HCT116 (cell line): ENCODE measurements at regions not wholly inside any gene's neighbourhood (a gene's known extent, or its start where the extent isn't known, plus 50 kb on each side); places are given as distances from the start of the nearest gene placed in this dataset.

ENCODE experiments used
- ATAC-seq: fragments of 200-7000 bp; cut with Tn5 transposase; 2 replicates; pipeline ENCODE4 v1.9.1; 2020; ENCODE audit warnings: mild to moderate bottlenecking, moderate library complexity
- BruUV-seq: library from RNA; stranded (reverse); fragments of 400-500 nt; replicated peaks from 2 replicates; lab custom pipeline; 2021; lab: Mats Ljungman, UMichigan
- CTCF ChIA-PET: fragments of 300-600 bp; sonication (Branson Sonifier 250); formaldehyde crosslinking; loops from one replicate; lab custom pipeline; 2021; ENCODE audit warnings: antibody characterized with exemption; lab: Charles Lee
- POLR2A ChIA-PET: fragments of 300-600, 350-600 bp; sonication (Branson Sonifier 250); formaldehyde crosslinking; loops from one replicate; lab custom pipeline; 2021; ENCODE audit warnings: antibody characterized with exemption; lab: Charles Lee
- RAD21 ChIA-PET, 2 experiments: fragments of 300-600 bp; sonication (Branson Sonifier 250); formaldehyde crosslinking; loops; one replicate each; lab custom pipeline; 2023; ENCODE audit warnings: low total read pairs in 2 of 2; ENCODE audit not compliant: uncharacterized antibody in 2 of 2, unreplicated experiment in 2 of 2, low non-redundant PET in 1 of 2; lab: Charles Lee
- DNase-seq: peaks from one replicate; pipeline ENCODE4 v3.0.0-alpha.2; 2010; ENCODE audit warnings: low read depth, low spot score
- H2AFZ ChIP-seq: fragments of 200-600 bp; shearing (Covaris generic), sonication (generic); 2 replicates; pipeline ENCODE4 v1.6.1; 2017; ENCODE audit warnings: low read depth, mixed run types, mixed read lengths, antibody characterized with exemption, low read length; ENCODE audit not compliant: poor library complexity, severe bottlenecking
- H3K27ac ChIP-seq: 2 replicates; pipeline ENCODE4 v1.5.1; 2012; ENCODE audit warnings: low read depth, low read length
- H3K27me3 ChIP-seq: fragments of 200-600 bp; sonication (generic); 2 replicates; pipeline ENCODE4 v1.6.1; 2016; ENCODE audit warnings: mixed run types, low read length, mixed read lengths; ENCODE audit not compliant: insufficient read depth
- H3K36me3 ChIP-seq, 2 experiments: fragments of 200-500 bp in 1 of 2; fragments of 200-600 bp in 1 of 2; sonication (Bioruptor generic) in 1 of 2; sonication (generic) in 1 of 2; 2 replicates each; pipeline versions ENCODE4 v1.5.1 to v1.6.1; 2014 to 2016; ENCODE audit warnings: low read length in 2 of 2, inconsistent platforms in 1 of 2, mixed read lengths in 1 of 2, mixed run types in 1 of 2; ENCODE audit not compliant: insufficient read depth in 2 of 2, control insufficient read depth in 1 of 2
- H3K4me1 ChIP-seq, 2 experiments: fragments of 200-600 bp in 1 of 2; sonication (generic) in 1 of 2; 2 replicates each; pipeline versions ENCODE4 v1.5.1 to v1.6.1; 2012 to 2017; ENCODE audit warnings: low read length in 2 of 2, inconsistent platforms in 1 of 2, mild to moderate bottlenecking in 1 of 2, mixed read lengths in 1 of 2, mixed run types in 1 of 2, moderate library complexity in 1 of 2; ENCODE audit not compliant: insufficient read depth in 2 of 2, control insufficient read depth in 1 of 2
- H3K4me2 ChIP-seq: fragments of 200-600 bp; sonication (generic); 2 replicates; pipeline ENCODE4 v1.6.1; 2017; ENCODE audit warnings: mixed run types, low read length, mixed read lengths
- H3K4me3 ChIP-seq, 2 experiments: fragments of 200-600 bp in 1 of 2; sonication (generic) in 1 of 2; replicated peaks in 1 of 2; 2 replicates each; pipeline ENCODE4 v1.5.1; 2011 to 2016; ENCODE audit warnings: low read length in 2 of 2, control low read depth in 1 of 2, low read depth in 1 of 2, mild to moderate bottlenecking in 1 of 2, mixed read lengths in 1 of 2, mixed run types in 1 of 2
- H3K79me2 ChIP-seq: fragments of 200-600 bp; sonication (generic); 2 replicates; pipeline ENCODE4 v1.6.1; 2017; ENCODE audit warnings: mild to moderate bottlenecking, mixed run types, low read length, moderate library complexity, mixed read lengths; ENCODE audit not compliant: insufficient read depth
- H3K9ac ChIP-seq: fragments of 200-600 bp; sonication (generic); 2 replicates; pipeline ENCODE4 v1.6.1; 2016; ENCODE audit warnings: low read length, mixed read lengths
- H3K9me2 ChIP-seq: fragments of 200-600 bp; sonication (generic), shearing (Covaris generic); 2 replicates; pipeline ENCODE4 v1.6.1; 2017; ENCODE audit warnings: mixed run types, mild to moderate bottlenecking, moderate library complexity; ENCODE audit not compliant: insufficient read depth
- H3K9me3 ChIP-seq, 2 experiments: fragments of 200-500 bp in 1 of 2; fragments of 200-600 bp in 1 of 2; sonication (Bioruptor generic) in 1 of 2; sonication (generic) in 1 of 2; 2 replicates each; pipeline ENCODE4 v1.6.1; 2014 to 2017; ENCODE audit warnings: low read length in 2 of 2, mixed read lengths in 2 of 2, inconsistent platforms in 1 of 2, low read depth in 1 of 2, mild to moderate bottlenecking in 1 of 2, mixed run types in 1 of 2, moderate library complexity in 1 of 2; ENCODE audit not compliant: control insufficient read depth in 1 of 2, insufficient read depth in 1 of 2
- H4K20me1 ChIP-seq: fragments of 200-600 bp; sonication (generic), shearing (Covaris generic); 2 replicates; pipeline ENCODE4 v1.6.1; 2017; ENCODE audit warnings: mixed run types, mild to moderate bottlenecking, moderate library complexity; ENCODE audit not compliant: insufficient read depth
- ATF3 ChIP-seq: IDR thresholded peaks from 2 replicates; pipeline ENCODE4 v1.6.1; 2012
- CBX3 ChIP-seq: IDR thresholded peaks from 2 replicates; pipeline ENCODE4 v1.6.1; 2012; ENCODE audit warnings: low read depth
- CTCF ChIP-seq, 3 experiments: fragments of 200-600 bp in 1 of 3; sonication (generic) in 1 of 3; IDR thresholded peaks in 2 of 3; conservative IDR thresholded peaks in 1 of 3; 2 replicates each; pipeline ENCODE4 v1.5.1; 2012 to 2017; ENCODE audit warnings: low read depth in 2 of 3, low read length in 2 of 3, antibody characterized with exemption in 1 of 3, borderline replicate concordance in 1 of 3, control low read depth in 1 of 3, mild to moderate bottlenecking in 1 of 3, mixed read lengths in 1 of 3, mixed run types in 1 of 3, moderate library complexity in 1 of 3; ENCODE audit not compliant: insufficient read depth in 1 of 3
- ELF1 ChIP-seq: IDR thresholded peaks from 2 replicates; pipeline ENCODE4 v1.6.1; 2012; ENCODE audit warnings: low read depth, borderline replicate concordance
- EZH2 ChIP-seq: fragments of 200-600 bp; sonication (generic); IDR thresholded peaks from 2 replicates; pipeline ENCODE4 v1.6.1; 2017; ENCODE audit warnings: antibody characterized with exemption, mixed run types
- EZH2phosphoT487 ChIP-seq: fragments of 200-600 bp; IDR thresholded peaks from 2 replicates; pipeline ENCODE4 v1.6.1; 2018; ENCODE audit warnings: antibody characterized with exemption, borderline replicate concordance
- POLR2AphosphoS5 ChIP-seq: IDR thresholded peaks from 2 replicates; pipeline ENCODE4 v1.6.1; 2011; ENCODE audit warnings: mild to moderate bottlenecking, low read depth, low read length, moderate library complexity
- SP1 ChIP-seq: IDR thresholded peaks from 2 replicates; pipeline ENCODE4 v1.6.1; 2012; ENCODE audit warnings: low read depth
- YY1 ChIP-seq: IDR thresholded peaks from 2 replicates; pipeline ENCODE4 v1.6.1; 2011; ENCODE audit warnings: low read length, low read depth, moderate library complexity, mild to moderate bottlenecking; ENCODE audit not compliant: insufficient replicate concordance; ENCODE audit errors: extremely low read depth
- intact Hi-C: fragments of 100-400 bp; cut with micrococcal nuclease; formaldehyde crosslinking; loops from 2 replicates; pipeline ENCODE4 v1.10.0; 2022

GRCh38 chr12:113634474-113634873 is 162.8 kb upstream of the LHX5 start:
- Histone ChIP-seq H3K79me2 (no peaks in the 10 kb centered on the region), H3K27me3 (no peaks in the 10 kb centered on the region; the same call in 1 of the 2 replicates), H3K36me3 (no peaks in the 10 kb centered on the region), H3K9me3 (peaks cover 3 to 5% of the 10 kb centered on the region in 2 experiments; a peak in 1 of 4 replicates), H3K27ac (no peak overlapping the region), H3K4me2 (no peak overlapping the region), H3K4me3 (no peak overlapping the region), H2AFZ (no peak overlapping the region), H3K9me2 (no peaks in the 10 kb centered on the region), H4K20me1 (no peaks in the 10 kb centered on the region), H3K4me1 (no peaks in the 10 kb centered on the region), H3K9ac (no peak overlapping the region)
- DNase-seq (no peak), ATAC-seq (no peak)
- ChIA-PET CTCF (no interaction called here), RAD21 (no interaction called here), POLR2A (no interaction called here)
- intact Hi-C loops = no loop called here
- TF ChIP-seq ELF1 (no peak), CBX3 (no peak), CTCF (IDR thresholded peaks at IDR 0.05 in 2 of 3, conservative IDR thresholded peaks at IDR 0.05 in 1 of 3; ENCODE audit: borderline replicate concordance in 1 of 3, insufficient read depth in 1 of 3, low read depth in 2 of 3, low read length in 2 of 3) (no peak), POLR2AphosphoS5 (no peak), ATF3 (no peak), EZH2phosphoT487 (no peak), YY1 (no peak), EZH2 (no peak), SP1 (no peak)
- no TSS peak for BruUV-seq
